PC-3 (cell line): ENCODE measurements at regions not wholly inside any gene's neighbourhood (a gene's known extent, or its start where the extent isn't known, plus 50 kb on each side); places are given as distances from the start of the nearest gene placed in this dataset.

Experiments
- ATAC-seq: fragments of 200-7000 bp; cut with Tn5 transposase; 2 replicates; pipeline ENCODE4 v1.9.1; 2020; ENCODE audit warnings: mild to moderate bottlenecking, moderate library complexity
- BruUV-seq: library from RNA; stranded (reverse); fragments of 400-500 nt; replicated peaks from 2 replicates; lab custom pipeline; 2021; lab: Mats Ljungman, UMichigan
- CTCF ChIA-PET: fragments of 300-600 bp; sonication (Branson Sonifier 250); formaldehyde crosslinking; loops from one replicate; lab custom pipeline; 2022; ENCODE audit warnings: antibody characterized with exemption; lab: Charles Lee
- POLR2A ChIA-PET: fragments of 300-600 bp; sonication (Branson Sonifier 250); formaldehyde crosslinking; loops from one replicate; lab custom pipeline; 2022; ENCODE audit warnings: antibody characterized with exemption; ENCODE audit not compliant: unreplicated experiment; lab: Charles Lee
- DNase-seq: peaks from one replicate; pipeline ENCODE4 v3.0.0-alpha.2; 2015
- H2AFZ ChIP-seq: fragments of 300-600 bp; sonication (generic); 2 replicates; pipeline ENCODE4 v1.6.0; 2016; ENCODE audit warnings: antibody characterized with exemption, low read length
- H3F3A ChIP-seq: fragments of 300-600 bp; sonication (generic); one replicate; pipeline ENCODE4 v1.6.0; 2017; ENCODE audit warnings: antibody characterized with exemption, low read length, control low read depth, mild to moderate bottlenecking; ENCODE audit not compliant: unreplicated experiment
- H3K27ac ChIP-seq: fragments of 300-600 bp; sonication (generic); 2 replicates; pipeline ENCODE4 v1.5.1; 2016; ENCODE audit warnings: mild to moderate bottlenecking, low read length
- H3K27me3 ChIP-seq: fragments of 300-600 bp; sonication (generic); 2 replicates; pipeline ENCODE4 v1.6.1; 2016; ENCODE audit warnings: low read length, mixed read lengths
- H3K36me3 ChIP-seq: fragments of 300-600 bp; sonication (generic); 2 replicates; pipeline ENCODE4 v1.6.1; 2016; ENCODE audit warnings: low read depth, mixed run types, low read length, mixed read lengths
- H3K4me1 ChIP-seq: fragments of 300-600 bp; sonication (generic); 2 replicates; pipeline ENCODE4 v1.5.1; 2016; ENCODE audit warnings: low read length; ENCODE audit not compliant: insufficient read depth
- H3K4me2 ChIP-seq: fragments of 300-600 bp; sonication (generic); 2 replicates; pipeline ENCODE4 v1.6.0; 2016; ENCODE audit warnings: low read length
- H3K4me3 ChIP-seq: fragments of 300-600 bp; sonication (generic); 2 replicates; pipeline ENCODE4 v1.5.1; 2016; ENCODE audit warnings: mild to moderate bottlenecking, low read length, mixed read lengths
- H3K79me2 ChIP-seq: fragments of 300-600 bp; sonication (generic); 2 replicates; pipeline ENCODE4 v1.6.1; 2017; ENCODE audit warnings: low read length, mixed read lengths
- H3K9ac ChIP-seq: fragments of 300-600 bp; sonication (generic); 2 replicates; pipeline ENCODE4 v1.6.0; 2016; ENCODE audit warnings: mild to moderate bottlenecking, low read length
- H3K9me2 ChIP-seq: fragments of 300-600 bp; sonication (generic); replicated peaks from 2 replicates; pipeline ENCODE4 v1.6.1; 2016; ENCODE audit warnings: mixed run types, low read length, mixed read lengths
- H3K9me3 ChIP-seq: fragments of 300-600 bp; sonication (generic); 2 replicates; pipeline ENCODE4 v1.6.1; 2016; ENCODE audit warnings: low read length, mixed read lengths
- H4K20me1 ChIP-seq: fragments of 300-600 bp; sonication (generic); 2 replicates; pipeline ENCODE4 v1.6.1; 2016; ENCODE audit warnings: low read length, mixed read lengths
- EZH2 ChIP-seq: fragments of 300-600 bp; sonication (generic); IDR thresholded peaks from one replicate; pipeline ENCODE4 v1.6.1; 2017; ENCODE audit warnings: antibody characterized with exemption, mild to moderate bottlenecking, low read length; ENCODE audit not compliant: unreplicated experiment
- EZH2phosphoT487 ChIP-seq: fragments of 300-600 bp; sonication (generic); IDR thresholded peaks from 2 replicates; pipeline ENCODE4 v1.6.1; 2018; ENCODE audit warnings: mild to moderate bottlenecking, antibody characterized with exemption, low read length, borderline replicate concordance
- intact Hi-C: fragments of 100-400 bp; cut with micrococcal nuclease; formaldehyde crosslinking; loops from 2 replicates; pipeline ENCODE4 v1.9.0; 2023
- TF ChIP-seq, protein P1 (sequence below): fragments of 300-600 bp; sonication (generic); conservative IDR thresholded peaks from 2 replicates; pipeline ENCODE4 v1.5.1; 2017; ENCODE audit warnings: antibody characterized with exemption, low read depth, mild to moderate bottlenecking, low read length

DNA sequence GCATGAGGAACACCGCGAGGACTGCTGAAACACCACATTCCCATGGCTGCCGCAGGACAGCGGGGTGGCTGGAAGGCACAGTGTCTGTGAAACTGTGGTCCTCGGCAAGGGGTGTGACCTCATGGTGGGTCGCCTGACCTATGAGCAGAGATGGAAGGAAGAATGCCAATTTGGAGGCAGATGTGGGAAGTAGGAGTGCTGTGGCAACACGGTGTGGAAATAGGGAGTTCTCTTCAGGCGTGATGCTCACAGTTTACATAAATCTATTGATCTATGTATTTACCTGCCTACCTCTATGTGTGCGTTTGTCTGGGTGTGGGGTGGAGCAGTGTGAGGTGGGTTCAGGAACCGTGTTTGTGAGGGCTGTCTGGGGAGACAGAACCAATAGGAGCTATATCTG lies 62.3 kb upstream of the LSM6 start:
- no peak overlapping the region for H3K27ac ChIP-seq
- ChIA-PET POLR2A (no interaction called here), CTCF (no interaction called here)
- H3K9me2 ChIP-seq, result no peaks in the 10 kb centered on the region
- no peak overlapping the region for H3K9ac ChIP-seq
- no peaks in the 10 kb centered on the region for H3F3A ChIP-seq
- H3K9me3 ChIP-seq, result no peaks in the 10 kb centered on the region
- intact Hi-C loops, result no loop called here
- ATAC-seq (no peak), DNase-seq (no peak)
- H3K4me2 ChIP-seq, result no peak overlapping the region
- no peak overlapping the region for H2AFZ ChIP-seq
- TF ChIP-seq EZH2phosphoT487, result no peak
- TF ChIP-seq EZH2, result no peak
- TF ChIP-seq, protein P1, sequence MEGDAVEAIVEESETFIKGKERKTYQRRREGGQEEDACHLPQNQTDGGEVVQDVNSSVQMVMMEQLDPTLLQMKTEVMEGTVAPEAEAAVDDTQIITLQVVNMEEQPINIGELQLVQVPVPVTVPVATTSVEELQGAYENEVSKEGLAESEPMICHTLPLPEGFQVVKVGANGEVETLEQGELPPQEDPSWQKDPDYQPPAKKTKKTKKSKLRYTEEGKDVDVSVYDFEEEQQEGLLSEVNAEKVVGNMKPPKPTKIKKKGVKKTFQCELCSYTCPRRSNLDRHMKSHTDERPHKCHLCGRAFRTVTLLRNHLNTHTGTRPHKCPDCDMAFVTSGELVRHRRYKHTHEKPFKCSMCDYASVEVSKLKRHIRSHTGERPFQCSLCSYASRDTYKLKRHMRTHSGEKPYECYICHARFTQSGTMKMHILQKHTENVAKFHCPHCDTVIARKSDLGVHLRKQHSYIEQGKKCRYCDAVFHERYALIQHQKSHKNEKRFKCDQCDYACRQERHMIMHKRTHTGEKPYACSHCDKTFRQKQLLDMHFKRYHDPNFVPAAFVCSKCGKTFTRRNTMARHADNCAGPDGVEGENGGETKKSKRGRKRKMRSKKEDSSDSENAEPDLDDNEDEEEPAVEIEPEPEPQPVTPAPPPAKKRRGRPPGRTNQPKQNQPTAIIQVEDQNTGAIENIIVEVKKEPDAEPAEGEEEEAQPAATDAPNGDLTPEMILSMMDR, result no peak
- H3K27me3 ChIP-seq, result peaks cover 71% of the 10 kb centered on the region
- H3K36me3 ChIP-seq, result no peaks in the 10 kb centered on the region
- BruUV-seq, result no TSS peak
- H3K79me2 ChIP-seq, result no peaks in the 10 kb centered on the region
- H4K20me1 ChIP-seq, result no peaks in the 10 kb centered on the region
- no peak overlapping the region for H3K4me3 ChIP-seq
- no peaks in the 10 kb centered on the region for H3K4me1 ChIP-seq

DNA sequence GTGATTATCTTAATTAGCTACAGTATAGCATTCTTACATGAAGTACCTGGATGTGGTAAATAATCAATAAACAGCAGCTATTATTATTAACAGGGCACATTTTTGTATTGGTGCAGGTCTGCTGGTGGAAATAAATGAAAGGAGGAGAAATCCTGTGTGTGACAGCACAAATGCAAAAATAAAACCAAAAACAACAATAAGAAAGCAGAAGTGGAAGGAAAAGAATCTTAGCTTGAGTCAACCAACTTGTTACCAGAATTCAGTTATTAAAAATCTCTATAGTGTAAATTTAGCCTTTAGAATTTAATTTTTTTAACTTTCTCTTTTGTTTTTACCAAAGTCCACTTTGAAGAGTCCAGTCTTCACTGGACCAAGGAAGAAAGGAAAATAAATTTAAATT lies 63.1 kb upstream of the LSM6 start:
- intact Hi-C loops, result no loop called here
- Histone ChIP-seq H3K27me3 (peaks cover 78% of the 10 kb centered on the region), H3F3A (no peaks in the 10 kb centered on the region), H3K9ac (no peak overlapping the region), H3K79me2 (no peaks in the 10 kb centered on the region), H3K9me2 (no peaks in the 10 kb centered on the region), H3K9me3 (no peaks in the 10 kb centered on the region), H3K27ac (no peak overlapping the region), H2AFZ (no peak overlapping the region), H3K36me3 (no peaks in the 10 kb centered on the region), H4K20me1 (no peaks in the 10 kb centered on the region), H3K4me3 (no peak overlapping the region), H3K4me2 (no peak overlapping the region), H3K4me1 (no peaks in the 10 kb centered on the region)
- ATAC-seq, result no peak
- CTCF ChIA-PET, result no interaction called here
- no peak for TF ChIP-seq EZH2
- TF ChIP-seq, protein P1, result no peak
- TF ChIP-seq EZH2phosphoT487, result no peak
- no TSS peak for BruUV-seq
- no peak for DNase-seq
- POLR2A ChIA-PET, result no interaction called here

DNA sequence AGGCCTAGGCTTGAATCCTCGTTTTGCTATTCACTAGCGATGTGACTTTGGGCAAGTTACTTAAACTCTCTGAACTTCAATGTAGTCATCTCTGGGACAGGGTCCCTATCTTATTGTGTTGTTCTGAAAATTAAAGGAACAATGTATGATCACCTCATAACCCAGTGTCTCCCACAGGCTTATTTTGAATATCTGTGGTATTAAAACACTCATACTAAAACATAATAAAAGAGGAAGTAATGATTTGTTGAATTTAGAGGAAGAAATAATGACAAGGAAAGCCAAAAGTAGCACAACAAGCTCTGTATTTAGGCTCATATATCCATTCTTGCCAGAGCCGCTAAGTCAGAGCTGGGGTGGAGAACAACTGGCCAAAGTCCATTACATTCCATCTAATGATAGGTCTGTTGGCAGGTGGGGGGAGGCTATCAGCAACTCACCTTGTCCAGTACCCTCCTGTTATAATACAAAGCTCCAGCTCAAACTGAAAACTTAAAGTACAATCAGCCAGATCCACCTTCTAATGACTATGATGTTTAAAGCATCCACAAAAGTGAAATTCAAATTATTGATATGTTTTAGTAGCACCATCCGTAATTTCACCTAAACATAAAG lies 64.5 kb upstream of the LSM6 start:
- TF ChIP-seq EZH2, result no peak
- no peak for TF ChIP-seq EZH2phosphoT487
- TF ChIP-seq, protein P1, result no peak
- Histone ChIP-seq H3K9me3 (no peaks in the 10 kb centered on the region), H3K36me3 (no peaks in the 10 kb centered on the region), H3K9ac (no peak overlapping the region), H3K27ac (no peak overlapping the region), H3K27me3 (peaks cover 84% of the 10 kb centered on the region), H3K79me2 (no peaks in the 10 kb centered on the region), H4K20me1 (no peaks in the 10 kb centered on the region), H2AFZ (no peak overlapping the region), H3K4me1 (no peaks in the 10 kb centered on the region), H3F3A (no peaks in the 10 kb centered on the region), H3K4me2 (no peak overlapping the region), H3K4me3 (no peak overlapping the region), H3K9me2 (no peaks in the 10 kb centered on the region)
- no peak for ATAC-seq
- intact Hi-C loops, result no loop called here
- no peak for DNase-seq
- CTCF ChIA-PET, result no interaction called here
- POLR2A ChIA-PET, result no interaction called here
- no TSS peak for BruUV-seq
